HG03565 (cell line): ENCODE measurements at regions not wholly inside any gene's neighbourhood (a gene's known extent, or its start where the extent isn't known, plus 50 kb on each side); places are given as distances from the start of the nearest gene placed in this dataset.

Source experiments
- ATAC-seq: cut with Tn5 transposase; IDR thresholded peaks from one replicate; pipeline ENCODE4 v1.9.1; 2021; ENCODE audit warnings: mild to moderate bottlenecking, moderate library complexity; ENCODE audit not compliant: unreplicated experiment

DNA sequence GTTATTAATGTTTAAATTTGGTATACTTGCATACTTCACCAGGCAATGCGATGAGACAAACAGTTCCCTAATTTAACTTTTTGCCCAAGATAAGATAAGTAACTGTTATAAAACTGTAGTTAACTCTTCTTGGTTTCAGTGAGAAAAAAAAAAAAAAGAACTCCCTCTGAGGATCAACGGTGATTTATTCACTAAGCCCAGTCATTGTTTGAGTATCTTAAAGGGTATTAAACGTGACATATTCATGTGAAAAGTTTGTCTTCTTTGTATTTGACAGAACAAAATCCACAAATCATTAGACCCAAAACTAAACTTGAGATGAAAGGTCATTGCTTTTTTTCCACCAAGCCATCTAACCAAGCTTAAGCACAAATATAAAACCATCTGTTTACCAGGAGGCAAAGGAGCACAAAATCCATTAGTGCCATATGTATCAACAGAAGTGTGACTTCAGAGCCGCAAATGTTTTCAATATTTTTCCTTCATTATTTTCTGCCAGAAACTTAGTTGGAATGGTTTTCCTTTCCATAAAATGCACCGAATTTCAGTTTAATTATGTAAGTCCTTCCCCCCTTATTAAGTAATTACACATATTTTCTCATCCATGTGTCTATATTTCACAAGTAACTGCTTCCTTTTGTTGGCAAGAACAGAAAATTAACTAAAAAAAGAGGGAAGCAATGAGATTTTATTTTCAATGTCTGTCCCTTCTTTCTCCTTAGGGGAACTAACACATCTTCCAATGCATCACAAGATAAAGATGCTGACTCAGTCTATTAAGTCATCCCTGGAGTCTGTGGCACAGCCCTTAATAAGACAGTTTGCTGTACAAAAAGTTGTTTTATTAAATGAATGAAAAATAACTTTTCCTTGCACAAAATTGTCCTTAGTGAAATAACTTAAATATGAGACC, 92.2 kb upstream of the RAP2B start:
- ATAC-seq = no peak

DNA sequence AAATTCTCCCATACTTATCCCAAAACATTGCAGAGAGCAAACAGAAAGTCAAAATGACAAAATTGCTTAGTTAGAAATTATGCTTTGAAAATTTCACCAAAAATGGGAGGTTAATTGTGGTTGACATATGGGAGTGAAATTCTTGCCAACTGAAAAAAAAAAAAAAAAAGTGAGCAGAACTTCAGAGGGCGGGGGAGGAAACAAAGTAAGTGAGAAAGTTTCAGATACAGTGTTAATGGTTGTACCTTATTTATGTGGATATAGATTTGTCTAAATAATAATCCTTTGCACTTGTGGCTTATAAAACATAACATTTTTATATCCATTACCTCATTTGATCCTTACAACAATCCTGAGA, 91.5 kb upstream of the RAP2B start:
- no peak for ATAC-seq

DNA sequence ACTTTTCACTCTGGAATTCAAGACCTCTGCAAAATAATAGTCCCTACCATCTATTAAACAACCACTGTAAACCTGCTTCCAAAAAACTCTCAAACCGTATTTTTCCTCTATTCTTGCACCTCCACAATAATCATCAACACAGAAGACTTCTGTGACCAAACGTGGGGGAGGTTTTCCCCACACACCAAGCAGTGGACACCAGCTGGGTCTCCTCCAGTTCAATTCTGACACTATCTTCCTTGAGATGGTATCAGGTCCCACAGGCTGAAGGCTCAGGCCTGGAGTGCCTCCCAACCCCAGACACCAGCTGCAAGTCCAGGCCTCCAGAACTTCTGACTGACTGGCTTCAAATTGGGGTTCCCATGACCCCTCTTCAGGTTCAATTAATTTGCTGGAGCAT, 89.6 kb upstream of the RAP2B start:
- ATAC-seq = no peak

DNA sequence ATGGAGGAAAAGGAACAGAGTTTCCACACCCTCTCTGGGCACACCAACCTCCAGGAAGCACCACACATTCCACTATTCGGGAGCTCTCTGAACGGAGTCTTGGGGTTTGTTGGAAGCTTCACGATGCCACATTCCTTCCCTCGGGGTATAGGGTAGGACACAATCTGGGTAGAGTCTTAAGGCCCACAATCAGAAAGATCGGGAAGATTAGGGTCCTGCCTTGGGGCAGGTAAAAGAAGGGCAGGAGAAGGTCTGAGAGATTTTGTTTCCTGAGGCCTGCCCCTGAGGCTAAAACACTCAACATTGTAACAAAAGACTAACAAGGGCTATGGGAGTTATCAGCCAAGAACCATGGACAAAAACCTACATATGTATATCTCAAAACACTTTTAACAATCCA, 89.2 kb upstream of the RAP2B start:
- no peak for ATAC-seq

DNA sequence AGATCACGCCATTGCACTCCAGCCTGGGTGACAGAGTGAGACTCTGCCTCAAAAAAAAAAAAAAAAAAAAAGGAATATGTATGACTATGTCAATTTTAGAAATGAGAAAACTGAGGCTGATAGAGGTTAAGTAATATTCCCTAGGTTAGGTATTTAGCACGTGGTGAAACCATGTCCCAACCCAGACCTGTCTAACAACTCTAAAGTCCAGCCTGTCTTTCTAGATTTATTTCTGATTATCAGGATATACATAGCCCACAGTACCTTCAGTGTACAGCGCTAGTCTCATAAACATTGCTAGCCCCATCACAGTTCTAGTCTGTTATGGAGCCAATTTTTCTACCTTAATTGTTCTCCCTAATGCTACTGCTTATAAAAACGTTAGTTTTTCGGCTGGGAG, 88.4 kb upstream of the RAP2B start:
- no peak for ATAC-seq

DNA sequence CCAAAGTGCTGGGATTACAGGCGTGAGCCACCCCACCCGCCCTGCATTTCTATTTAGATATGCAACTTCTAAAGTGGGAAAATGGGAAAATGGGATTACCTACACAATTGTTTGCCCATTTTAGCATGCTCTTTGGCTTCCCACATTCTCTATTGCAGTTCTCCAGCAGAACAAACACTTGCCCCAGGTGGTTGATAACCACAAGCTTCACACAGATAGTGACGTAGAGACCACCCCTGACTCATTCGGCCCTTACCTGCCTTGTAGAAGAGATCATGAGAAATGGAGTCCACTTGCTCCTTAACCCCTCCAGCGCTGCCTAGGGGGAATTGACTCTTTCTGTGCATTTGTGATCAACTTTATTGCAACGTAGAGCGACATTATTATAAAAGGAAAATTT, 83.2 kb upstream of the RAP2B start:
- no peak for ATAC-seq

DNA sequence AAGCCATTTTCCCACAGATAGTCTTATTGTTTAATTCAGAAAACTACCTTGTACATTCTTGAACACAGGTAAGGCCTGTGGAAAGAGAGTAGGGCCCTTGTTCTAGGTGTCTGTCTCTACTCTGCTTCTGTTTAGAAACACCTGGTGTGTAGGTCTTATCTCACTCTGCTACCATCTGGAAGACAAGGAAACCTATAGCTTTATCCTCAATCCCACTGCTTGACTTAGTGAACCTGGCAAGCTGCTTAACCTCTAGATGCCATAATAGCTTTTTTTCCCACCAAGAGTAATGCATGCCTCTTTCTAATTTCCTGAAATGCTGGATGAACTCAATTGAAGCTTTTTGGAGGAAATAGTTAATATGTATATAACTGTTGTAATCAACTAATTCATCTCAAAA, 82.6 kb upstream of the RAP2B start:
- no peak for ATAC-seq

DNA sequence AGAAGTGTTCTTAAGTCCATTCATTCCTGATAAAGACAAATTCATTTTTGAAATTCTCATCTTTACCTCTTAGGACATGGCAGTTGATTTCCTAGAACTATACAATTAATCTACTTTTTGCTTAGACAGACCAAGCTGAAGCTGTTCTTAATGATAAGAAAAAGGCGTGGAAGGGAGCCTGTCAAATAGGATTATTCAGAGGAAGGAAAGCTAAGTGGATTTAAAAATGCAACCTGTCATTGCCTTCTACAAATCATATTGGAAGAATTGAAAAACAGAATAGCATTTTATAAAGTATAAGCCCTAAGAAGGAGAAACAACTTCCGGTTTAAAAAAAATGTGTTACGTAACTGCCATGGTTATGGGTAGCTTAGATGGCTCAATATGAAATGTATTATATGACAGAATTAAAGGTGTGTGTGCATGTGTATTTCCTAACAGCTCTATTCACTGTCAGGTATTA, 81.2 kb upstream of the RAP2B start:
- no peak for ATAC-seq

DNA sequence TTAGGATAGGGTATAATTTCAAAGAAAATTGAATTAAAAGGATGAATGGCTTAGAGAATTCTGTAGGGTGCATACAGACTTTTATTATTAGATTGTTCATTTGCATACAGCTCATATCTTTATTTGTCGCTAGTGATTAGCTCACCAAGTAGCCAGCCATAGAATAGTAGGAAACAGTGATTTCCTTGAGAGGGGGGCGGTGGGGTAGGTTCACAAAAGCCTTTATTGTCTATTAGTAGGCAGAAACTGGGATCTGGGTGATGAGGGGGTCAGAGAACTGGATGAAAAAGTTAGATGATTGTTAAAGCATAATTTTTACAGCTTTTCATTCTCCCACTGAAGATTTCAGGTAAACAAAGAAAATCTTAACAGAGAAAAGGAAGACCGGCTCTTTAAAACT, 77.6 kb upstream of the RAP2B start:
- no peak for ATAC-seq

DNA sequence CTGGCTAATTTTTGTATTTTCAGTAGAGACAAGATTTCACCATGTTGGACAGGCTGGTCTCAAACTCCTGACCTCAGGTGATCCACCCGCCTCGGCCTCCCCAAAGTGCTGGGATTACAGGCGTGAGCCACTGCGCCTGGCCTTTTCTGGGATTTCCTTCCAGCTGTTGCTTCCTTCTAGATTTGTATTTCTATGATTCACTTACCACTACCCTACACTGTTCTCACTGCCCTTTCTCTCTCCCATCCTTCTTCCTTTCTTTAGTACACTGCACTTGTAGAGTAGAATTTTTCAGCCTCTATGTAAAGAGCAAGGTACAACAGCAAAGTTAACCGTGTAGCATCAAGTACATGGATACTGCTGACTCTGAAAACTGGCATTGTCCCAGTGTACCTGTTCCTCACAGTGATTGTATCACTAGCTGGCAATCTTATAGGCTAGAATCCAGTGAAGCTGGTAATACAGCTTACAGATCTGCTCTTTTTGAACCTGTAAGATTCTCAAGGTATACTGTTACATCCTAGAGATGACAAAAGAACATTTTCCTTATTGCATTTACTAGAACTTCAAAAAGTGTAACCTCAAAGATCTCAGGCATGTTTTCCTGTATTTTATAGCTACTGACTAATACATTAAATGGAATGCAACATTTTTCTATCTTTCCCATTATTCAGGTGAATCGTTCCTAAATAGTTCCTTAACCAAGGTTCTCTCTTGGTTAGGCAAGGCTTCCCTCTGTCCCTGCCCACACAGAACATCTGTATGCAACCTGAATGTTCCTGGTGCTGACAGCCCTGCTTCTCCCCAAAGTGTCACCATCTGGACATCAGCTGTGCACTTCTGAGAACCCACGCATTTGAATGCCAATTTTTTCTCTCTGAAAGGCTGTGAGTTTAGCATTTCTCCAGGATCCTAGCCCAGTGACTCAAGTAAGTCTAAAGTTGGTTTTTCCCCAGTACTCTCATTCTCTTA, 74.1 kb upstream of the RAP2B start:
- ATAC-seq = no peak

DNA sequence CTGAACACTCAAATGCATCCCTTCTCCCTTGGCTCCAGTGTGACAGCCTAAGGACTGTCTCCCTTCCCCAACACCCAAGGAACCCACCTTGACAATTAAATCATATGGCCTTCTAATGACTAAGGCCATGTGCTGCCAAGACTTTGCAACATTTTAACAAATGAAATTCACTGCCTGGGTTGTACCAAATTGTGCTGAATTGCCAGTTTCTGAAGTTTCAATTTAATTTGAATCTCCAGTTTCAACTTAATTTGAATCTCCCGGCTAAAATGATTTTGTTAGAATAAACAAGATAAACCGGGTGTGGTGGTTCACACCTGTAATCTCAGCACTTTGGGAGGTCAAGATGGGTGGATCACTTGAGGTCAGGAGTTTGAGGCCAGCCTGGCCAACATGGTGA, 72.4 kb upstream of the RAP2B start:
- no peak for ATAC-seq

DNA sequence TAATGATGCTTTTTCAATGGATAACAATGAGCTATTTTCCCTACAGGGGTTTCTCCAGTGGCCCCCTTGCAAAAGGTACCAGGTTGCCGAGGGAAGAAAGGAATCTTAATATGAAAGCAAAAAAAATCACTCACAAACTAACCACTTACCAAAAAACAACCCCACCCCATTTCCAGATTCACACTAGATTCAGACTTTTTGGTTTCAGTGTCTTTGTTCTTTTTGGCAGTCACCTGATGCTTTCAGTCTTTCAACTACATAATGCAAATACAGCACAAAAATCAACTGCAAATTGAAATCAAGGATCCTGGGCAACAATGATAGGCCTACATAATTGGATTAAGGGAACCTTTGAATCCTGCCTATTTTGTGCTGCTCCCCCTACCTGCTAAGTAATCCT, 71.1 kb upstream of the RAP2B start:
- no peak for ATAC-seq

DNA sequence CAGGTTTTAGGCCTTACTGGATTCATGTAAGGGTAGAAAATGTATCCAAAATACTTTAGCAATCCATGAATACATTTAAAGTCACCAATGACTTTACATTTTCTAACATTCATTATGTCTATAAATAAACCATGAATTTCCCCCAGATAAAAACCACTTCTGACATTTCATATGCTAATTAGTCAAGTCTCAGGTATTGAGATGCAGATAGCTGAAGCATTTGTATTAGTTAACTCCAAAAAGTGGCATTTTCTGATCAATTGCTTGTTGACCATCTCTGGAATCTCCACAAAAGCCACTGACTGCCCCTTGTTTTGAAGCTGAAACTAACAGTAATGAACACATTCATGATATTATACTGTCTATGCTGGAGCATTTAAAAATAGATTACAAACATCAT, 68.4 kb upstream of the RAP2B start:
- ATAC-seq = no peak

DNA sequence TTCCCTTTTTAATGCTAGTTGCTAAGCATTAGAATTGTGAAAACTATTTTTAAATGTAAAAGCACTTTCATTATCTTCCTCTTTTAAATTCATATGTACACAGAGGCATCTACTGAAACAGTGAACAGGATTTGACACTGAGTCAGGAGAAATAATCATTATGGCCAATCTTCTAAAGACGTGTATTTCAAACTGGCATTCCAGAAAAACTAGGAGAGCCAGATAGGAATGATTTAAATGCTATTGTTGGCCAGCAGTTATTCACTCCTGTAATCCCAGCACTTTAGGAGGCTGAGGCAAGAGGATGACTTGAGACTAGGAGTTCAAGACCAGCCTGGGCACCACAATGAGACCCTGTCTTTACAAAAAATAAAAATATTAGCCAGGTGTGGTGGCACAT, 67.6 kb upstream of the RAP2B start:
- ATAC-seq = no peak

DNA sequence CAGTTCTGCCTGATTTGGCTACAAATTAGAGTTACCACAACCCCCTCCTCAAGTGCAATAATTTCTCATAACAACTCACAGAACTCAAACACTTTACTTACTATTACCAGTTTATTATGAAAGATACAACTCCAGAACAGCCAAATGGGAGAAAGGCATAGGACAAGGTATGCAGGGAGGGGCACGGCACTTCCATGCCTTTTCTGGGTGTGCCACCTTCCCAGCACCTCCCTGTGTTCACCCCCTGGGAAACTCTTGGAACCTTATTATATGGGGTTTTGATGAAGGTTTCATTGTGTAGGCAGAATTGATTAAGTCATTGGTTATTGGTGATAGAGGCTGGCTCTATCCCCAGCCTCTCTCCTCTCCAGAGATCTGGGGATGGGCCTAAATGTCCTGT, 66.6 kb upstream of the RAP2B start:
- ATAC-seq = no peak

DNA sequence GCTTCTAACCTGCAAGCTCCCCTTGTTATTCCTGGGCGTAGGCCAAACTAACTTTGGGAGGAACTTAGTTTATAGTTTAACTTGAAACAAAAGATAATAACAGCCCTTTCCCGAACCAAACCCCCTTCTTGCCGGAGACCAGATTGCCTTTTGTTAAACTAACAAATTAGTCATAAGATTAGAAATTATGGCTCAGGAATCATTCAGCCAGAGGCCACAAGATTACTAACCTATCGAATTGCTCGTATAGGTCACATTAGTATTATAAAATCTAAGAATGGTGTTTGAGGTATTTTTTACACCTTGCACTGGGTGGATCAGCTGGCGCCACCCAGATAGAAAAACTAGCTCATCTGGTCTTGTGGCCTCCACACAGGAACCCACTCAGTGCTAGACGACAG, 65.3 kb upstream of the RAP2B start:
- ATAC-seq = no peak

DNA sequence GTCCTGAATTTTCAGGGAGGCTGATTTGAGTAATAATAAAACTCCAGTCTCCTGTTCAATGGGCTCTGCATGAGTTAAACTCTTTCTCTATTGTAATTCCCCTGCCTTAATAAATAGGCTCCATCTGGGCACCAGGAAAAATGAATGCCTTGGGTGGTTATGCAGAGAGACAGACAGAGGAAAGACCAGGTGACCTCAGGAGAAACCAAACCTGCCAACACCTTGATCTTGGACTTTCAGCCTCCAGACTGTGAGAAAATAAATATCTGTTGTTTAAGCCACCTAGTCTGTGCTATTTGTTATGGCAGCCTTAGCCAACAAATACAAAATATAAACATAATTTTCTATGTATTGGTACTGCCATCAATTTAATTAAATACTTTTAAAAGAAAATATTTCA, 64.8 kb upstream of the RAP2B start:
- ATAC-seq = no peak

DNA sequence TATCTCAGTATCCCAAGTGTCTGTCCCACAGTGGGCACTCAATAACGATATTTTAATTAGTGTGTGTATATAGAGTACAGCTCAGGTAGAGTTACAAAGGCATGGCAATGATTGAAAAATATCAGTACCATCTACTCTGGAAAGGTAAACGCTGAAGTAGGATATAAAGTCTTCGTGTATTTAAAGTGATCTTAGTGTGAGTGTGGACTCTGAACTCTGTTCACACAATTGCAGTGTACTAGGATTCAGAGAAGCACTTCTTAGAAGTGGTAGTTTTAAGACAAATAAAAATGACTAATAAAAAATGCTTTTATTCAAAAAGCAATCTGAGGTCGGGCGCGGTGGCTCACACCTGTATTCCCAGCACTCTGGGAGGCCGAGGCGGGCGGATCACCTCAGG, 62.9 kb upstream of the RAP2B start:
- ATAC-seq = no peak

DNA sequence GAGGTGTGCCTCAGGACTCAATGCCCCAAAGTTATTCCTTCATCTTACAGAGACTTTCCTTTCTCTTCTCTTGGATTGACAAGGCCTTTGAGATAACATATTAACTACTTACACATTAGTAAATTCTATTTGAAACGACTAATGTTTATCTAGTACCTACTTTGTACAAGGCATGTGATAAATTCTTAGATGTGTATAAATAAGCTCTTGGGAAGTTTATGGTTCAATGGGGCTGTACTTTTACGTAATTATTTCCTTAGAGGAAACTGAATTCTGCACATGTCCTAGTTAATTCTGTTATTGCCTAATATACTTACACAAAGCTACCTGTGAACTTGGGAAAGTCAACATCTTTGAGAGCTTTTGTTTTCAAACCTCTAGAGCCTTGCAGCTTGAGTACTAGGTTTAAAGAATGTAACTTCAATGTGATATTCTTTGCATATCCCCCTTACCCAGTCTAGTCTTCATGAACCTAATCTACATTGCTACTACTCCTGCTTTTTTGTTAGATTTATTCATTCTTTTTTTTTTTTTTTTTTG, 58.5 kb upstream of the RAP2B start:
- ATAC-seq = no peak

DNA sequence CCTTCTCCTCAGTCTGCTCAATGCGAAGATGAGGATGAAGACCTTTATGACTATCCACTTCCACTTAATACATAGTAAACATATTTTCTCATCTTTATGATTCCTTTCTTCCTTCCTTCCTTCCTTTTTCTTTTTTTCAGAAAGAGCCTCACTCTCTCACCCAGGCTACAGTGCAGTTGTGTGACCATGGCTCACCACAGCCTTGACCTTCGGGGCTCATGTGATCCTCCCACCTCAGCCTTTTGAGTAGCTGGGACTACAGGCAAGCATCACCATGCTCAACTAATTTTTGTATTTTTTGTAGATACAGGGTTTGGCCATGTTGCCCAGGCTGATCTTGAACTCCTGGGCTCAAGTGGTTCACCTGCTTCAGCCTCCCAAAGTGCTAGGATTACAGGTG, 52.0 kb upstream of the RAP2B start:
- no peak for ATAC-seq

DNA sequence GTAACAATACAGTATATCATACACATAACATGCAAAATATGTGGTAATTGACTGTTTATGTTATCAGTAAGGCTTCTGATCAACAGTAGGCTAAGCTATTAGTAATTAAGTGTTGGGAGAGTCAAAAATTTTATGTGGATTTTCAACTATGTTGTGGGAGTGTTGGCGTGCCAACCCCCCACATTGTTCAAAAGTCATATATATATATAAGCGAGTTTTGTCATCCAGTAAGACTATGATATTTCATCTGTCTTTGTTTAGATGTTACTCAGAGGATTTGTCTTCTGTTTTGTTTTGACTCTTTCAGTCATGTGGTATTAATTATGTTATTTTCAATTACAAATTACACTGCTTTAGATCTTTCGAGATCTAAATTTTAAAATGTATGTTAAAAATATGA, 51.0 kb upstream of the RAP2B start:
- ATAC-seq = no peak
